Prostate gland (tissue), 2 donors: ENCODE measurements at regions not wholly inside any gene's neighbourhood (a gene's known extent, or its start where the extent isn't known, plus 50 kb on each side); places are given as distances from the start of the nearest gene placed in this dataset.

Source experiments
- DNase-seq: peaks from one replicate; pipeline ENCODE4 v3.0.0-alpha.2; 2019; ENCODE audit warnings: low spot score
- H3K27ac ChIP-seq, 2 donors: fragments of 200-600 bp; sonication (generic); 2 replicates each; pipeline ENCODE4 v1.5.1; 2017 to 2019
- H3K27me3 ChIP-seq: fragments of 200-600 bp; sonication (generic); replicated peaks from 2 replicates; pipeline ENCODE4 v1.5.1; 2019; ENCODE audit not compliant: insufficient read depth
- H3K36me3 ChIP-seq, 2 donors: fragments of 200-600 bp; sonication (generic); 1 replicate in 1 of 2; 2 replicates in 1 of 2; pipeline versions ENCODE4 v1.5.1 to v1.8.1; 2017 to 2019
- H3K4me1 ChIP-seq: fragments of 200-600 bp; sonication (generic); replicated peaks from 2 replicates; pipeline ENCODE4 v1.5.1; 2019
- H3K4me3 ChIP-seq, 2 donors: fragments of 200-600 bp; sonication (generic); 2 replicates each; pipeline ENCODE4 v1.5.1; 2017 to 2019
- H3K9me3 ChIP-seq: fragments of 200-600 bp; sonication (generic); 2 replicates; pipeline ENCODE4 v1.5.1; 2017
- CTCF ChIP-seq, 4 experiments: fragments of 200-600 bp in 2 of 4; fragments of 450-650 bp in 2 of 4; sonication (generic) in 2 of 4; IDR thresholded peaks; 1 replicate in 3 of 4; 2 replicates in 1 of 4; pipeline ENCODE4 v1.5.1; 2016 to 2019; ENCODE audit warnings: antibody characterized with exemption in 4 of 4, mild to moderate bottlenecking in 2 of 4, moderate library complexity in 2 of 4
- POLR2A ChIP-seq: fragments of 450-650 bp; IDR thresholded peaks from one replicate; pipeline ENCODE4 v1.6.1; 2016; ENCODE audit warnings: antibody characterized with exemption, mild to moderate bottlenecking
- POLR2AphosphoS5 ChIP-seq: sonication (generic); formaldehyde crosslinking; IDR thresholded peaks from one replicate; pipeline ENCODE4 v1.6.1; 2017; ENCODE audit warnings: antibody characterized with exemption
- WGBS: methylation state at CpG from one replicate; pipeline ENCODE4 v1.1.5; 2018; 5-methylcytosine and 5-hydroxymethylcytosine counted together
- intact Hi-C: fragments of 100-400 bp; cut with DNase I; formaldehyde crosslinking; loops from one replicate; pipeline ENCODE4 v1.14.2; 2022

DNA sequence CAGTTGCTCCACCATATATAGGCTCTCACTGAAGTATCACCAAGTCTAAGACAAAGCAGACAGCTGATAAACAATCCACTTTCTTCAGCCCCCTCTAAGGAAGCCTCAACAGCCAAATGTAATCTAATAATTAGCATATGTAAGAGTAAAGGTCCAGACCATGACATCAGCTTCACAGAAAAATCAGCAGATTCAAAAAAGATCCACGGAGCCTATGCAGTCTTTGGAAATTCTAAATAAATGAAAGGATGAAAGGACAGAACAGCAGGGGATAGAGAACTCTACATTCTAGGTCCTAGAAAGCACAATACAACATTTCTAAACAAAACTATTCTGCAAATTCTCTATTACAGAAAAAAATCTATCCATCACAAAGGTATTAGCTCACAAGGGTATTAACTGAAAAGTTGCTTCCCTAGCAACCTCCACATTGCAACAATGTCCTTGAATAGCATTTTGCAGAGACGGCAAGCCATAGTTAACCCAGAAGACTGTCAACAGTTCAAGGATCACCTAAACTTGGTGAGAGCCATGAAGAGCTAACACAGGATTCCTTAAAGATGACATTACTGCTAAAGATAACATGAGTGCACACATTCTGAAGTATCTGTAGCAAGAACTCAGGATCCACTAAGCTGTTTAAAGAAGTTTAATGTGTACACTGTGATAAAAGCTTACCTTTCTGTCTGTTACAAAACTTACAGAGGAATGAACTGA, 74.3 kb downstream of the SIPA1L2 start:
- no peak for TF ChIP-seq POLR2A
- no peak for TF ChIP-seq CTCF (IDR thresholded peaks at IDR 0.05)
- TF ChIP-seq POLR2AphosphoS5: no peak
- H3K36me3 ChIP-seq: no peaks in the 10 kb centered on the region
- DNase-seq: no peak
- 89% methylated on average over 2 of the region's 2 CpGs for WGBS
- H3K4me3 ChIP-seq: no peak overlapping the region
- no peak overlapping the region for H3K27ac ChIP-seq
- no peaks in the 10 kb centered on the region for H3K9me3 ChIP-seq
- intact Hi-C loops: no loop called here
- H3K27me3 ChIP-seq: no peaks in the 10 kb centered on the region
- H3K4me1 ChIP-seq: no peaks in the 10 kb centered on the region

DNA sequence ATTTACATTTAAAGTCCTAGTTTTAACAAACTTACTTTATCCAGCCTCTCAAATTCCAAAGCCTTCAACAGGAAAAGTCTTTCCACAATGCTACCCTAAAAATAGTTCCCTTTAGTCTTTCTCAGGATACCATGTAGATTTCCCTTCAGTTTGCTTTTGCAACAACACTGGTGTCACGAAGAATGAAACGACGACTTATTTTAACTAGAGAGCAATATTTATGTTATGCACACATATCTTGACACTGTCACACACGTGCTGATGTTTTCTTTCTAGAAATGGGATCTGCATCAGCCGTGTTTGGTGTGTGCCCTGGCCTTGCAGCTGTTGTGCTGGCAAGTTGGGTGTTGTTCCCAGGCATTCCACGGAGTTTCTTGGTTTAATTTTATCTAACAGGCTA, 75.5 kb downstream of the SIPA1L2 start:
- H3K27me3 ChIP-seq: no peaks in the 10 kb centered on the region
- H3K27ac ChIP-seq: no peak overlapping the region
- WGBS: 68% methylated on average over 6 of the region's 6 CpGs
- TF ChIP-seq POLR2AphosphoS5 (no peak), CTCF (IDR thresholded peaks at IDR 0.05) (no peak), POLR2A (no peak)
- H3K9me3 ChIP-seq: no peaks in the 10 kb centered on the region
- no peak for DNase-seq
- H3K4me1 ChIP-seq: no peaks in the 10 kb centered on the region
- H3K36me3 ChIP-seq: no peaks in the 10 kb centered on the region
- intact Hi-C loops: no loop called here
- H3K4me3 ChIP-seq: no peak overlapping the region

- DNase-seq: no peak
Measured at GRCh38 chr1:232553809-232554208, 76.1 kb downstream of the SIPA1L2 start.

DNA sequence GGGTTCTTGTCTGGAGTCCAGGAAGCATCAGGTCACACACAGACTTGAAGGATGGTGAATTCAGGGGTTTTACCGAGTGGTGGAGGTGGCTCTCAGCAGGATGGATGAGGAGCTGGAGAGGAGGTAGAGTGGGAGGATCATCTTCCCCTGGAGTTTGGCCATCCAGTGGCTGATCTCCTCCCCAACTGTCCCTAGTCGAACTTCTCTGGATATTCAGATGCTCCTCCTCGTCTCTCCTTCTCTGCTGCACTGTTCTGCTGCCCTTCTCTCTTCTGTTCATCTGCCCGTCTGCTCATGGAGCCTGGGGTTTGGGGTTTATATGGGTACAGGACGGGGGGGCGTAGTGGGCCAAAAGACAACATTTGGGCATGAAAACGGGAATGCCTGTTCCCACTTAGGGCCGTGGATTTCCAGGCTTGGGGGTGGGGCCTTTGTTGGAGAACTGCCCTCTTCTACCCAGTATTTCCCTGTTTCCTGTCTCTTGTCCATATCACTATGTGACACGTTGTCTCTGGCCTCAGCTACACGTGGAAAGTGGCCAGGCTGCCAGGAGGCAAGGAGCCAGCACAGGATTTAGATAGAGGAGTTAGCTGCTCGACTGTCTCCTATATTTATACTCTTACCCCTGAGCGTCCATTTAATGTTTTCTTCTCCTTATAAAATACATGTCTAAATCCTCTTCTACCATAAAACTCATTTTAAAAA, 76.7 kb downstream of the SIPA1L2 start:
- intact Hi-C loops: no loop called here
- 52% methylated on average over 12 of the region's 12 CpGs for WGBS

More at GRCh38 chr1:232553809-232554208, 76.1 kb downstream of the SIPA1L2 start:
- no peak for TF ChIP-seq CTCF (IDR thresholded peaks at IDR 0.05)
- TF ChIP-seq POLR2A: no peak
- TF ChIP-seq POLR2AphosphoS5: no peak
- Histone ChIP-seq H3K9me3 (no peaks in the 10 kb centered on the region), H3K4me1 (no peaks in the 10 kb centered on the region), H3K27ac (no peak overlapping the region), H3K36me3 (no peaks in the 10 kb centered on the region), H3K4me3 (no peak overlapping the region), H3K27me3 (no peaks in the 10 kb centered on the region)
- intact Hi-C loops: no loop called here

More for the DNA sequence above, 76.7 kb downstream of the SIPA1L2 start:
- no peaks in the 10 kb centered on the region for H3K4me1 ChIP-seq
- no peak for DNase-seq
- H3K9me3 ChIP-seq: no peaks in the 10 kb centered on the region
- H3K27ac ChIP-seq: no peak overlapping the region
- no peaks in the 10 kb centered on the region for H3K36me3 ChIP-seq
- no peaks in the 10 kb centered on the region for H3K27me3 ChIP-seq
- no peak overlapping the region for H3K4me3 ChIP-seq
- TF ChIP-seq POLR2A: no peak
- no peak for TF ChIP-seq CTCF (IDR thresholded peaks at IDR 0.05)
- TF ChIP-seq POLR2AphosphoS5: no peak
